AG10803 (cell line): ENCODE measurements at regions not wholly inside any gene's neighbourhood (a gene's known extent, or its start where the extent isn't known, plus 50 kb on each side); places are given as distances from the start of the nearest gene placed in this dataset.
"Not testable (repeated sequence)": the region's sequence is repeated elsewhere in the genome, so short reads cannot be mapped to it uniquely, and the experiment has no call there.

Source experiments
- DNase-seq: peaks from one replicate; pipeline ENCODE4 v3.0.0; 2010; ENCODE audit warnings: low read depth
- H3K4me3 ChIP-seq: 2 replicates; pipeline ENCODE4 v1.5.1; 2011; ENCODE audit warnings: mild to moderate bottlenecking, low read length, control low read depth
- TF ChIP-seq, protein P1 (sequence below): conservative IDR thresholded peaks from 2 replicates; pipeline ENCODE4 v1.5.1; 2011; ENCODE audit warnings: mild to moderate bottlenecking, low read length, control low read depth, inconsistent platforms

DNA sequence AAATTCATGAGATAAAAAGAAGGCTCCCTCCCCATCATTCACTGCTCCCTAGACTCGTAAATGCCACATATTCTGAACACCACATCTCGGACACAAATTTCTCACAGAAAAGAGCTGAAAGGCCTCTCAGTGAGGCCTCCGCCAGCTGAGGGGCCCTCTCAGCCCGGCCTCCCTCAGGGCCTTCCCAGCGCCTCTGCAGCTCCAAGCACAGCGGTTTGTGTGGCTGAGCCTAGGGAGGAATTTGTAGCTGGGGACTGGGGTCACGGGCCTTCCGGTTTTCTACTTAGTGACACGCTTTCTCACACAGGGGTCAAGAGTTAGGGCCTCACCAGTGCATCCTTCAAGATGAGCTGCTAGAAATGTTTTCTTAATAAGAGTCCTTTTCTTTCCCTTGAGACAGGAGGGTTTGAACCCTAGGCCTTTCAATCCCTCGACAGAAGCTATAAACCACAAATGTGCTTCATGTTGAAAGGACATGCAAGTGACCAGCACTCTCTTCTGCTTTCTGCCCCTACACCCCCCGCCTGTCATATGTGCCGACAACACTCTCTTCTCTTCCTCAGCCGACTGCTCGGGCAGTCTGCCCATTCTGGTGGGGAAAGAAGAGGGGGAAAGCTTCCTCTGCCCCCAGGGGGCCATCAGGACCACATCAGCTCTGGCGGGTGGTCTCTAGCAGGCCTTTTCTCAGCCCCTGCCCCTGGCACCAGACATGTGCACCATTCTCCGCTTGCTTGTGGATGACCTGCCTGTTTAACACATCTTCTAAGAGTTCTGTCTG is 104.9 kb downstream of the CHIC2 start:
- H3K4me3 ChIP-seq, result no peak overlapping the region
- TF ChIP-seq, protein P1, sequence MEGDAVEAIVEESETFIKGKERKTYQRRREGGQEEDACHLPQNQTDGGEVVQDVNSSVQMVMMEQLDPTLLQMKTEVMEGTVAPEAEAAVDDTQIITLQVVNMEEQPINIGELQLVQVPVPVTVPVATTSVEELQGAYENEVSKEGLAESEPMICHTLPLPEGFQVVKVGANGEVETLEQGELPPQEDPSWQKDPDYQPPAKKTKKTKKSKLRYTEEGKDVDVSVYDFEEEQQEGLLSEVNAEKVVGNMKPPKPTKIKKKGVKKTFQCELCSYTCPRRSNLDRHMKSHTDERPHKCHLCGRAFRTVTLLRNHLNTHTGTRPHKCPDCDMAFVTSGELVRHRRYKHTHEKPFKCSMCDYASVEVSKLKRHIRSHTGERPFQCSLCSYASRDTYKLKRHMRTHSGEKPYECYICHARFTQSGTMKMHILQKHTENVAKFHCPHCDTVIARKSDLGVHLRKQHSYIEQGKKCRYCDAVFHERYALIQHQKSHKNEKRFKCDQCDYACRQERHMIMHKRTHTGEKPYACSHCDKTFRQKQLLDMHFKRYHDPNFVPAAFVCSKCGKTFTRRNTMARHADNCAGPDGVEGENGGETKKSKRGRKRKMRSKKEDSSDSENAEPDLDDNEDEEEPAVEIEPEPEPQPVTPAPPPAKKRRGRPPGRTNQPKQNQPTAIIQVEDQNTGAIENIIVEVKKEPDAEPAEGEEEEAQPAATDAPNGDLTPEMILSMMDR, result no peak
- no peak for DNase-seq

GRCh38 chr4:53956454-53956853 is 108.0 kb downstream of the CHIC2 start:
- H3K4me3 ChIP-seq, result no peak overlapping the region
- DNase-seq, result no peak
- TF ChIP-seq, protein P1, result no peak

DNA sequence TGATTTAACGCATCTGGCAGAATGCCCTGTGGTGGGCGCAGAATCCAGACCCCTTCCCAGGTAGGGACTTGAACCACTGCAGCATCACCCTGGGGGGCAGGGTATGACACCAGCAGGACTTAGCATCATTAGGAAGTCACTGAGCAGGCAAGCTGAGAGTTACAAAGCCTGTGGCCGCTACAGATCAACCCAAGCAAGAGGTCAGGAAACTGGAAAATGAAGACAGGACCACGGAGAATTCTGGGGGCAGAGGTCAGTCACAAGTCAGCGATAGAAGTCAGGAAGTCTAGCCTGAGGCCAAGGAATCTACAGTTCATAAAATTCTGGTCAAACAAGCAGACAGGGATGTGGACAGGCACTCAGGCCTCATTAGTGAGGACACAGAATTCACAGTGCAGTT is 108.4 kb downstream of the CHIC2 start:
- TF ChIP-seq, protein P1, result no peak
- no peak overlapping the region for H3K4me3 ChIP-seq
- no peak for DNase-seq

DNA sequence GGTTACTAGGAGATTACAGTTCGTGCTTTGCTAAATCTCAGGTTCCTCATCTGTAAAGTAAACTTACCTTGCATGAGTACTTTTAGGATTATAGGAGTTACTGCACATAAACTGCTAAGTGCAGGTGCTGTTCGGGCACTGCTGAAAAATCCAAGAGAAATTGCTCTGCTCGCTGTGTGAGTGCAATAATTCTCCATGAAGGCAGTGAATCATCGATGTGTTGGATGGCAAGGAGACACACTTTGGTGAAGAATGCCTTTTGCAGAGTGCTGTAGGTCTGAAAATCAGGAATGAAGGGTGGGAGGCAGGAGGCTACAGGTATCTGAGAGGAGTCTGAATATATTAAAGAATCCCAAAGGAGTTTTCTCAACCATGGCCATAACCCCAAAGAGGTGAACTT is 113.0 kb downstream of the CHIC2 start:
- TF ChIP-seq, protein P1, result no peak
- no peak for DNase-seq
- H3K4me3 ChIP-seq, result no peak overlapping the region

DNA sequence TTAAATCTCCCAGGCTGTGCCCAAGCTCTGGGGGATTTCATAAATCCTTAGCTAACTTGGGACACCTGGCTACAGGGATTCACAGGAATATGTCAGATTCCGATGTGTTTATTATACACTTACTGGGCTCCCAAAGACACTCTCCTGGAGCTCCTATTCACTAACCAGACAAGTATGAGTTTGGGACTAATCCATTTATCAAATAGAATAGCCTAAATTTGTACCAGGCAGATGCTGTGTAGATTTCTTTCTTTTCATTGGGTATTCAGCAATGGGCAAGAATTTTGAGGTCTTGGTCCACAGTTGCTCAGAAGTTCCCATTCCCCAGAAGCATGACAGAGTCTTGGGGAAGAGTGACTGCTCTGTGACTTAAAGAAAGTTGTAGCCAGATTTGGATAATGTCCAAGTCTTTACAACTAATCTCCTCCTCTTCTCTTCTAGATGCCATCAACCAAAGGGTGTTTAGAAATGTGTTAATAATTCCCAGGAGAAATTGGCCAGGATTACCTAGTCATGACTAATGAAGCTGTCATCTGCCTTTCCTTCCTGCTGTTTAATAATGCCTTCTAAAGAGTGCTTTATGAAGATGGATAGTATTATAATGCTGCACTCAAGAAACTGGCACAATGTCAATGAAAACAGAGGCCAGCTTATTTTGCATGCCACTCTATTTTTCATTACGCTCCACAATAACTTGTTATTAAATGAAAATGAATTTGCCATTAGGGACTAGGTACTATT is 120.9 kb downstream of the CHIC2 start:
- DNase-seq, result peak; percentile 73
- TF ChIP-seq, protein P1, result no peak
- no peak overlapping the region for H3K4me3 ChIP-seq

GRCh38 chr4:53942712-53943111 is 121.7 kb downstream of the CHIC2 start:
- DNase-seq, result no peak
- TF ChIP-seq, protein P1, result no peak
- H3K4me3 ChIP-seq, result no peak overlapping the region

- no peak for DNase-seq
- TF ChIP-seq, protein P1, result no peak
- no peak overlapping the region for H3K4me3 ChIP-seq
Observed at GRCh38 chr4:53941331-53941730, 123.1 kb downstream of the CHIC2 start.

DNA sequence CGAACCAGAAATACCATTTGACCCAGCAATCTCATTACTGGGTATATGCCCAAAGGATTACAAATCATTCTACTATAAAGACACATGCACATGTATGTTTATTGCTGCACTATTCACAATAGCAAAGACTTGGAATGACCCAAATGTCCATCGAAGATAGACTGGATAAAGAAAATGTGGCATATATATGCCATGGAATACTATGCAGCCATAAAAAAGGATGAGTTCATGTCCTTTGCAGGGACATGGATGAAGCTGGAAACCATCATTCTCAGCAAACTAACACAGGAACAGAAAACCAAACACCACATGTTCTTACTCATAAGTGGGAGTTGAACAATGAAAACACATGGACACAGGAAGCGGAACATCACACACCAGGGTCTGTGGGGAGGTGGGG is 124.5 kb downstream of the CHIC2 start:
- not testable (repeated sequence) for DNase-seq, H3K4me3 ChIP-seq
